ENCODE measurements at regions not wholly inside any gene's neighbourhood (a gene's known extent, or its start where the extent isn't known, plus 50 kb on each side); places are given as distances from the start of the nearest gene placed in this dataset.
"Not testable (repeated sequence)": the region's sequence is repeated elsewhere in the genome, so short reads cannot be mapped to it uniquely, and the experiment has no call there.

DNA sequence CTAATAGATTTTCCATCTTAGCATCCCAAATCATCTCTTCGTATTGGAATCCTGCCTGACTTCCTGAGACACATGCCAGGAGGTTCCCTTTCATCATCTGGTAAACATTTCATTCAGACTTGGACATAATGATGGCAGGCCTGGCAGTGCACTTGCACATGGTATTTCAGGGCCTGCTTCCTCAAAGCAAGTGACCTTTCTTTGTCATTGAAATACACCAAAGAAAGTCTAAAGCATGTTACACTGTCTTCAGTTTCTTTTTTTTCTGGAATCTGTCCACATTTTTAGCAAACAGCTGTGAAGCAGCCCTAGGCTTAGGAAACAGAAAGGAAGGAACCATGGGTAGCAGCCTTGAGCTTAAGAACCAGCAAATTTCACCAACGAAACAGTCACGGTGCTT, 205.9 kb upstream of the VCX start:
- DNase-seq = no peak

GRCh38 chrX:7635604-7636003, 207.4 kb upstream of the VCX start:
- no peak for DNase-seq

- no peak for DNase-seq
Measured at GRCh38 chrX:7620560-7620959, 222.4 kb upstream of the VCX start.

- DNase-seq = no peak
Measured at GRCh38 chrX:7617994-7618393, 225.0 kb upstream of the VCX start.

GRCh38 chrX:7614616-7615015, 228.4 kb upstream of the VCX start:
- DNase-seq = no peak

GRCh38 chrX:7608625-7609024, 234.3 kb upstream of the VCX start:
- not testable (repeated sequence) for DNase-seq

DNA sequence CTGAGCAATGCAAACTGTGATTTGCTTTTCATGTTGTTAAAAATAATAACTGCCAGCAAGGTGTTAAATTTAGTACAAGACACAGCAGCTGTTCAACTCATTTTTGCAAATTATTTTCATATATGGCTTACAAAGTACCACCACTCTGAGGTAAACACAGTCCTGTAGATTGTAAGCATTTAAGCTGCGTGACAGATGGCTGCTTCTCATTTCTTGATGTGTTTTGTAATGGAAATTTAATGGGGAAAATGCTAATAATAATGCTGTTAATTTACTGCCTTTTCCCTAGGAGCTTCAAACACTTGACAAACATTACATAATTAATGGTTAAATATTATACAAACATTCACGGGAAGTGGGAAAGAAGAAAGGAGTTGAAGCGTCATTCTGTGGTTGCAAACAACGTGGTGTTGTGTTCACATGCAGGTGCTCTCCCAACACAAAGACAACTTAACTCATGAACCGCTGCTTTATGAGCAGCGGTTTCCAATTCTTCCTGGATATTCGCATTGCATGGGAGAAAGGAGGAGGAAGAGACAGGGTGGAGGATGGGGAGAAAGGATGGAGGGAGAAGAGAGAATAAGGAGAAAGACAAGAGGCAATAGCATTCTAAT, 236.8 kb upstream of the VCX start:
- no peak for DNase-seq

- no peak for DNase-seq
Measured at GRCh38 chrX:7603387-7603786, 239.6 kb upstream of the VCX start.

GRCh38 chrX:7596822-7597221, 246.1 kb upstream of the VCX start:
- DNase-seq = no peak

DNA sequence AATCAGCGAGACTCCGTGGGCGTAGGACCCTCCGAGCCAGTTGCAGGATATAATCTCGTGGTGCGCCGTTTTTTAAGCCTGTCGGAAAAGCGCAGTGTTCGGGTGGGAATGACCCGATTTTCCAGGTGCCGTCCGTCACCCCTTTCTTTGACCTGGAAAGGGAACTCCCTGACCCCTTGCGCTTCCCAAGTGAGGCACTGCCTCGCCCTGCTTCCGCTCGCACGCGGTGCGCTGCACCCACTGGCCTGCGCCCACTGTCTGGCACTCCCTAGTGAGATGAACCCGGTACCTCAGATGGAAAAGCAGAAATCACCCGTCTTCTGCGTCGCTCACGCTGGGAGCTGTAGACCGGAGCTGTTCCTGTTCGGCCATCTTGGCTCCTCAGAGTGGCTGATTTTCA, 249.6 kb upstream of the VCX start:
- not testable (repeated sequence) for DNase-seq

DNA sequence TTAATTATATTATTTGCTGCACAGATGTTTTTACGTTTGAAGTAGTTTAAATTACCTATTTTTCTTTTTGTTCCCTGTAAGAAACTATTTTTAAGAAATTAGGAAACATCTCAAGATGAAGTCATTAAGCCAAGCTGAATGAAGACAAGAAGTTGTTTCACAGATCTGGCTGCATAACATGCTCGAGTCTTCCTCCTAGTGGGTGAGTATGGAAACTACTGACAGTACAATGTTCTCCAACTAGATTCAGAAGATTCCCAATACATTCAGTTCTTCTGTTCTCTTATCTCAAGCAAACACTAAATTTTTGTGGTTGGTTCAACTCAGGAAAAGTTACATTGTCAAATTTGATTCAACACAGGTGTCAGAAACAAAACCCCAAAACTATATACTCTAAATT, 256.8 kb upstream of the VCX start:
- DNase-seq = peak; percentile 3

DNA sequence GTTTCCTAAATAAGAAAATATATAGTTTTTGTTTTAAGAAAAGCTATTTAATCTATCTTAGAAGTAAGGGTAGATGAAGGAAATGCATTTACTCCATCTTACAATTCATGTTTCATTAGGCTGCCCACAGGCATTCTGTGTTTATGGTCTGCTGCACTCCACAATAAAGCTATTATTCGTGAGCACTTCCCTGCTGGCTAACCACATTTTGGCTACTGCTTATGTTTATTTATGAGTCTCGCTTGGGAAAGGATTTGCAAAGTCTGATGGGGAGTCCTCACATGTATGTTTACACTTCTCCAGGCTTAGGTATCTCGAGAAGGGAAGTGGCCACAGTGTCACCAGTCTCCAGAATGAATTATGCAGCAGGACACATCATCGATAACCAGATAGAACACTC, 260.8 kb upstream of the VCX start:
- no peak for DNase-seq

- no peak for DNase-seq
Measured at GRCh38 chrX:7580127-7580526, 262.8 kb upstream of the VCX start.

DNA sequence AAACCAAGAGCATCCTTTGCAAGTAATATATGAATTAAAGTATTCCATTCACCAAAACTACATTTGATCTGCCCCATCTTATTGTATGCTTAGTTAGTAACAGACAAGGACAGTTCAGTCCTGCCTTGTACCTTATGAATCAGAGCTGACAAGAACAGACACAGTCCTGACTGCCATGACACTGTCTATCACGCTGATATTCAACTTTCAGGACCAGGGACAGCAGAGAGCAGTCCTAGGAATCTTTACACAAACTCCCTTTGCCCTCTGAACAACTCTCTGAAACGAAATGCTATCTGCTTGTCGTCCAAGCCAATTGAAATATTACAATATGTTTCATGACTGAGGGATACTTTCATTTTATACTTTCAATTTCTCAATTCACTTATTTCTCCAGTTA, 268.6 kb upstream of the VCX start:
- no peak for DNase-seq

GRCh38 chrX:7570432-7571029, 272.4 kb upstream of the VCX start:
- DNase-seq = no peak

- no peak for DNase-seq
Measured at GRCh38 chrX:7568597-7568996, 274.4 kb upstream of the VCX start.

DNA sequence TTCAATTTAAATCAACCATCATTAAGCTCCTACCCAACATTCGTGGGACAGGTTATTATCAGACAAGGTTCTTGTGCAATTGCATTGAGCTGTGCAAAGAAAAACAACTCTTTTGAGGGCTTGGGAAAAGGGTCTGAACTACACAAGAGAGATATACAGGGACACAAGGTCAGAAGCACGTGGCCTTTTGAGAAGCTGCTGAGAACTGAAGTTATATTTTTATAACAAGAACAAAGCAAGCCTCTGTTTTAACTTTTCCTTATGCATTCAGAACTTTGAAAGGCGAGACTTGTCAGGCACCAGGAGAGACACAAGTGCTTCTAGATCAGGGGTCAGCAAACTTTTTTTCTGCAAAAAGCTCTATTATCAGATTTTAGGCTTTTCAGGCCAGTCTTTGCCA, 274.8 kb upstream of the VCX start:
- DNase-seq = no peak

GRCh38 chrX:7552760-7553159, 290.2 kb upstream of the VCX start:
- no peak for DNase-seq

GRCh38 chrX:7546551-7547080, 296.4 kb upstream of the VCX start:
- DNase-seq = no peak

GRCh38 chrX:7545564-7545963, 297.4 kb upstream of the VCX start:
- DNase-seq = no peak

DNA sequence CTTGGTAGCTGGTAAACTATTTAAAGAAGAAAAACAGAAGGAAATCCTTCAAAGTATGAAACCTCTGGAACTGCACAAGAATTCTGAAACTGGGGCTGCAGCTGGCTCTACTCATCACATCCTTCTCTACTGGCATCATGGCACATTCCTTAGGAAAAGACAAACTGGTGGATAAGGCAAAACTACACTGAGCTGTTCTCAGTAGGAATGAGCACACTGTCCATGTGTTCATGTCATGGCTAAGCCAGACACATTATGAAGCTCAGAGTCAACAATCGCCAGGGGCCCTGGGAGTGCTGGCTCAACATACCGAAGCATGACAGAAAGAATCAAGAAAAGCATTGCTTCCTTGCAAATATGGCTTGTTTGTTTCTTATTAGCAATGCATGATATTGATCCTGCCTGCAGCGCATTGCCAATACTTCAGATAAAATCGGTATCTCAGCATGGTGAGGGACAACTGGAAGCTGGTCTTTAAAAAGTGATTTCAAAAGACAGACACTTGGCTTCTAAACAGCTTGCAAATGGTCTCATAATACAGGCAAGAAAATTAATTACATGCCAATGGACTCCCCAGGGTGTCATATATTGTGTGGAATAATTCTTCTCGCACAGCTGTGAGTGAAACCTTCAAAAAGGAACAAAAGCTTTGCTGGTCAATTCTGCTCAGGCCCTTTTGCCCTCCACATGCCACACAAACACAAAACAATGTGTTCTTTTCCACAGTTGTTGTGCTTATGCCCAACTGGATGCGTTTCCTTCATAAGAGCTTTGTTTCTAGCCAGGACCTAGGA, 300.2 kb upstream of the VCX start:
- DNase-seq = no peak

DNA sequence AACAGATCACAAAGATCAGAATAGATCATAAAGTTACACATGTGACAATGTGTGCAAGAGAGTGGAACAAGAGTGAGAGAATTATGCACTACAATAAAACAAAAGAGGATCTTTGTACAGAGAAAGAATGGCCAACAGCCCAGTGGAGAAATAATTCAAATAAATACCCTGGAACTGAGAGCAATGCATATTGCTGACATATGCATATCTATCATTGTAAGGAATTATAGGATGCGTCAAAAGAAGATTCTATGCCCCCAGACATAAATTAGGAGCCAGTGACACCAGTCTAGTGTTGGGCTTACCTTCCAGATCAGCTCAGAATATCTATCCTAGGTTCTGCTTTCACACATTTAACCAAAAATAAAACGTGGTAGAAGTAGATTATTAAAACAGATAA, 320.1 kb upstream of the VCX start:
- no peak for DNase-seq

- no peak for DNase-seq
Measured at GRCh38 chrX:7515681-7516413, 327.1 kb upstream of the VCX start.

Measured in activated CD4-positive, alpha-beta T cell treated with anti-CD3 and anti-CD28 coated beads, Interleukin-2, Interleukin-6, amounts not matched to agents 100 ng/mL and 50 ng/mL, durations not matched to agents 16 hours and 8 hours (primary cell).